HG02759 (cell line): ENCODE measurements at regions not wholly inside any gene's neighbourhood (a gene's known extent, or its start where the extent isn't known, plus 50 kb on each side); places are given as distances from the start of the nearest gene placed in this dataset.

Experiments used
- ATAC-seq: cut with Tn5 transposase; IDR thresholded peaks from one replicate; pipeline ENCODE4 v1.9.1; 2021; ENCODE audit warnings: mild to moderate bottlenecking, moderate library complexity; ENCODE audit not compliant: unreplicated experiment

GRCh38 chr9:3054017-3054586 is 210.2 kb upstream of the PUM3 start:
- ATAC-seq, result no peak

DNA sequence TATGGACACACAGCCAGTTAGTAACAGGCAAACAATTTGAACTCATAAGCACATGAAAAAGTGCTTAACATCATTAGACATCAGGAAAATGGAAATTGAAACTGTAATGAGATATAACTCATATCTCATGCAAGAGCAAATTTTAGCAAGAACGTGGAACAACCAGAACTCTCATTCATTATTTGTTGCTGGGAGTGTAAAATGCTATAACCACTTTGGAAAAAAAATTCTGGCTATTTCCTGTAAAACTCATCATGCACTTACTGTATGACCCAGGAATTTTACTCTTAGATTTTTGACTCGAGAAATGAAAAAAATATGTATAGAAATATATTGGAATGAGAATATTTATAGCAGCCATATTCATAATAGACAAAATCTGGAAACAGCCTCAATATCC is 205.7 kb upstream of the PUM3 start:
- no peak for ATAC-seq

DNA sequence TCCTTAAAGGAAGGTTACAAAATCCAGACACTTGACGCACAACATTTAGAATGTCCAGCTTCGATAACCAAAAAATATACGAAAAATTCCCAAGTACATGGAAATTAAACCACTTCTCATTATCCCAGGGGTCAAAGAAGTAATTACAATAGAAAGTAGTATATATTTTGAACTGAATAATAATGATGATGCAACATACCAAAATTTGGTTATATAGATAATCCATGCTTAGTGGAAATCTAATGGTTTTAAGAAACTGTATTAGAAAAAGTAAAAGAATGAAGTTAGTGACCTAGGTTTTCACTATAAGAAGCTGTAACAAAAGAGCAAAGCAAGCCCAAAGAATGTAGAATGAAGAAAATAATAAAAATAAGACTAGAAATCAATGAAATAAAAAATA is 204.0 kb upstream of the PUM3 start:
- no peak for ATAC-seq

DNA sequence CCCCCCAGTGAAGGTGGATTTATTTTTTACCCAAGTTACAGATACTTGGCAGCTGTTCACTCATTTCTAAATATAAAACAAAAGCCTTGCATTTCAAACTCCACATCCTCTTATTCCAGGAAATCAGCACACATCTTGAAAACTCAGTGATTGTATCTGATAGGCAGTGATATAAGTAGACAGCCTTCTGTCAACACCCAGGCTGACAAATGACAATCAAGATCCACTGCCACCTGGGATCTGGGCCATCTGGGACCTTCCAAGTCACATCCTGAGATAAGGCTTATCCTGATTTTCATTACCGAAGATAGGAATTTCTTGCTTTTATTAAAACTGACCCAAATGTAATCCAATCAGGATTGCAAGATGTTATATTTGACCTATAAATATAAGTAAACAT is 201.3 kb upstream of the PUM3 start:
- no peak for ATAC-seq

DNA sequence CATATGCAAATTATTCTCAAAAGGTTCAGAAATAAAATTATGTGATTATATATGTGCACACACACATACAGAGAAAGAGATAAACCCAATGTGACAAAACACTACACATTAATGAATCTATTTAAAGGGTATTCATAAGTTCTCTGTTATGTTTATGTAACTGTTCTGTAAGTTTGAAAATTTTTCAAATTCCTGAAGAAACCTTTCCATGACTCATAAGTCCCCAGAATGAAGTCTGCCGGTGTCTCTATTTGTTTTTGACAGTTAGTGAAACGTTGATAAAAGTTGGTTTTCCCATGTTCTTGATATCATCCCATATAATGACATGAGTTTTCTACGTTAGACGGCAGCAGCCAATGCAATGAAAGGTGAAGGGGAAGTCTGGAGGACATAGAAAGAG is 199.5 kb upstream of the PUM3 start:
- no peak for ATAC-seq

GRCh38 chr9:3040761-3041160 is 196.9 kb upstream of the PUM3 start:
- no peak for ATAC-seq

GRCh38 chr9:3036333-3036700 is 192.4 kb upstream of the PUM3 start:
- ATAC-seq, result no peak

DNA sequence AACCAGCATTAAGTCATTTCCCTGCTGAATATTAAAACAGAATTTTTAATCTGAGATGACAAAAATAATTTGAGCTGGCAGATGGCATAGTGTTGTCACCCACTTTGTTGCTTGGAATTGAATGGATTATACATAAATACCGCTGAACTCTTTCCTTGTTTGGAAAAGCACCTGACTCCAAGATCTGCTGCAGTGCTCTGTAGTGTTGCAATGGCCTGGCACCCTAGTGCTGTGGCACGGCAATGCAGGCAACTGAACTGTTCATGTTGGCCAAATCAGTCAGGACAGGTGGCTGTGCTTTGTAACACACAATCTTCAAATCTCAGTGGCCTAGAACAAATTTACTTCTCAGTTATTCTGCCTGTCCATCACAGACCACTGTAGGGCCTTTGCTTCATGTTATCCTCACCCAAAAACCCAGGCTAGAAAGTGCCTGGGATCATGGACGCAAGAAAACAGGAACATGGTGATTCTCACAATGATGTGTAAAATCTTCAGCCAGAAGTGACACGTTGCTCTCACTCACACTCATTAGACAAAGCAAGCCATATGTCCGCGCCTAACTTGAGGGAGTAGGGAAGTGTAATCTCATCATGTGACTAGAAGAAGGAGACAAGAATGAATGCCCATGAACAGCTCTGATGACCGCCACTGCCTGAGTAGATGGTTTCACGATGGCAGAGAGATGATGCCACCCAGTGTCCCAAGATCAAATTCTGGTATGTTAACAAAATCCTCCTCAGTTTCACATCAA is 191.9 kb upstream of the PUM3 start:
- ATAC-seq, result no peak

DNA sequence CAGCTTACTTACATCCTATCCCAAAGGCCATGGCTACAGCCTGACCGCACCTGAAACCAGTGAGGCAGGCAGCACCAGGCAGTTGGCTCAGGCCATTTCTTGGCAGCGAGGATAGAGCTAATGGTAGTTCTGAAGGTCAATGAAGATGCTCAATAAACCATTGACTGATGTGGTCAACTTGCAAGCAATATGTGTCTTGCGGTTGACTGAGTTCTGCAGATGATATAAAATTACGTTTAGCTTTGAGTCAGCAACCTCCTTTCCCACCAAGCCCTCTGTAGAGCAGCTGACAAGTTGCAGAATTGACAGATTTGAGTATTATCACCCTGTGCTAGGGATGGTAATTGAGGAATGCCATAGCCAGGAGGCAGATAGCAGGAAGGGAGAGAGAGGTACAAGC is 189.0 kb upstream of the PUM3 start:
- peak; percentile 69 for ATAC-seq

DNA sequence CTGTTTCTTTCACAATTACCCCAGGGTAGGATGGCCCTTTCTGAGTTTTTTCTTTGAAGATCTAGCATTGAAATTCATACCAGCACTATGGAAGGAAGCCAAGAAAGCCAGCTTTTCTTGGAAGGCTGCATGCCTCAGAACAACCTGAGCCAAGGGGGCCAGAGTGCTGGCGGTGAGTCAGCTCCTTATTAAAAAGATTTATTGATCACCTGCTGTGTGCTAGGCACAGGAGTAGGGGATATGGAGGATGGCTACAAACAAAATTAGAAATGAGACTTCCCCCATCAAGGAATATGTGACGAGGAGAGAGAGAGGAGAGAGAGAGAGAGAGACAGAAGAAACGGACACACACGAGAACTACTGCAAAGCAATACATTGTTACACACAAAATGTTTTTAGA is 184.6 kb upstream of the PUM3 start:
- ATAC-seq, result no peak

DNA sequence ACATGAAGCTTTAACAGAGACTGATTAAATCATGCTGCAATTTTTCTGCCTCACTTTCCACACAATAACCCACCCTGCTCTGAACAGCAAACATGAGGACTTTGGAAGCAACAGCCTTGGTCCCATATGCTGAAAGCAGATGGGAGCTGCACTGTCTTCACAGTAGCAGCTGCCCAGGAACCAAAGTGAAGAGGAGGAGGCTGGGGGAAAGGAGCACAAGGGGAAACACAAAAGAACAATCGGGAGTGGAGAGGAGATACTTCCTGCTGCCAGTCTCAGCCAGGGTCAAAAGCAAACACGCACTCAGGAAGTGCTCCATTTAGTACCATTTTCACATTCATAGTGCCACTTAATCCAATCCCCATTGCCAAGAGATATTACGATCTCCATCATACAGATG is 183.3 kb upstream of the PUM3 start:
- ATAC-seq, result no peak

DNA sequence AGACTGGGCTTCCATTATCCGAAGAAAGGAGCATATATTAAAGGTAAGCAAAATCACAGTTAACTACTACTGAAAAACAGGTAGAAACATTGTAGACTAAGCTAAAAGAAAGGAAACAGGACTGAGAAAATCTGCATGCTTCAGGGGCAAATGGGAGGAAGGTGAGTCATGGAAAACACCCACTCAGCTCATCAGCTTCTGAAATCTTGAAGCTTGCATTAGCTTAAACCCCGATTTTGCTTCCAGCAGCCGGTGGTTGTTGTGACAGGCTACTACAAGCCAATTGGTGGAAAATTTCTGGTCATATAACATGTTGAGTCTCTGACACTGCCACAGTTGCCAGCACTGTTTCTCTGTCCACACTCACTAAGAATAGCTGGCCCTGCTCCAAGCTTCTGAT is 179.6 kb upstream of the PUM3 start:
- no peak for ATAC-seq

DNA sequence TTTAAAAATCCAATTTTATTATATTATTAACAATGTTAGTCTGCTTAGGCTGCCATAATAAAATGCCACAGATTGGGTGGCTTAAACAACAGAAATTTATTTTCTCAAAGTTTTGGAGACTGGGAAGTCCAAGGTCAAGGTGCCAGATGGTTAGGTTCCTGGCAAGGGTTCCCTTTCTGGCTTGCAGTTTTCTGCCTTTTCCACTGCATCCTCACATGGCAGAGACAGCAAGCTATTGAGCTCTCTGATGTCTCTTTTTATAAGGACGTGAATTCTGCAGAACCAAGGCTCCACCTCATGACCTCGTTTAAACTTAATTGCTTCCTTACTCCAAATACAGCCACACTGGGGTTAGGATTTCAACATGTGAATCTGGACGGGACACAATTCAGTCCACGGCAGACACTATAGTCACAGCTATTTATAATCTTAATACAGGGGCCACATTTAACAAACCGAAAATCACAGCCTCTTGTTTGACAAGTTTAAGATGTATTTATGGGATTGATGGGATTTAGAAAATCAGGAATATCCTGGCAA is 174.9 kb upstream of the PUM3 start:
- ATAC-seq, result no peak

DNA sequence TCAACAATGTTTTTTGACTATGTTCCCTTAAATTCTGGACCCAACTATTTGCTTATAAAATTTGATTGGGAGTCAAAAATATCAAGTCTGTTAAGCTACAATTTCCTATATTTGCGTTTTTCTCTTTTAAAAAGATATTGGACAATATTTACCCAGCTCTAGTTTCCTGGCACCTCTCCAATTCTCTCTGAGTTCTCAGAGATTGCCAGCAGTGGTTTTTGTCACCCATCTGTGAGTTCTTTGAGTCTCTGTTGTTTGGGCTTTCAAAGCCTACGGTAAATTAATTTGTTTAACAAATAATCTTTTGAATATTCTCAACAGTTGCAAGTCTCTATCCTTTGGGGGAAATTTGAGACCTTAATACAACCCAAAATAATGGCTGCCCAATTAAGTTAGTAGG is 174.2 kb upstream of the PUM3 start:
- ATAC-seq, result no peak

- no peak for ATAC-seq
Observed at GRCh38 chr9:3014178-3014577, 170.3 kb upstream of the PUM3 start.

DNA sequence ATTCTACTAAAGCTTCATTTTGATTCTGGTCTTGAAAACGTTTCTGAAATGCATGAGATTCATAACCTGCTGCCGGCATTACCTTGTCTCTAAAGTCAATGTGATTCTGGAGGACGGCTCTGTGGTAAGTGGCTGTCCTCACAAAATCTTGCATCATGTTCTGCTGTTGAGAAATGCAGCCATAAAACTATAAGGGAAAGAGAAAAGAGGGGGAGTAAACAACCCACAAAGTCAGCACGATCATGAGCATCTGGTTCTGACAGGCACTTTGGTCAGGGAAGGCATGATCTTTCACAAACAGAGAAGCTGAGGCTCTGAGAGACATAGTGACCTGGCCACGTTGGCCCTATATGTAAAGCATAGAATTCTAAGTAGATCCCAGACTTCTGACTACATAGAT is 168.9 kb upstream of the PUM3 start:
- ATAC-seq, result no peak

- no peak for ATAC-seq
Observed at GRCh38 chr9:3012245-3012644, 168.3 kb upstream of the PUM3 start.

GRCh38 chr9:3008091-3008490 is 164.2 kb upstream of the PUM3 start:
- no peak for ATAC-seq

DNA sequence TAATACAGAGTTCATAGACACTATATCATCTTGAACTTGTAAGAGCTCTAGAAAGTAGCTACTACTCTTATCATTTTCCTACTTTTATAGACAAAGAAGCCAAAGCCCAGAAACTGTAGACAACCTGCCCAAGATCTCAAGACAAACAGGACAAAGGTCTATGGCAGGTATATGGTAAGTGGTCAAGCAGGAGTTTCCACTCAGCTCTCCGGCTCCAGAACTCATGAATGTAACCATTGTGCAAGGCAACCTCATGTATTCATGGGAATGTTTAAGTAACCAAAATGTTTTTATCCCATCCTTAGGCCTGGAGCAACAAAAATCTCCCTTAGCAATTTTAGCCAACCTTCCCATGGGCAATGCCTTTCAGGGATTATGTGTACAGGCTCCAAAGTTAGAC is 163.4 kb upstream of the PUM3 start:
- no peak for ATAC-seq

DNA sequence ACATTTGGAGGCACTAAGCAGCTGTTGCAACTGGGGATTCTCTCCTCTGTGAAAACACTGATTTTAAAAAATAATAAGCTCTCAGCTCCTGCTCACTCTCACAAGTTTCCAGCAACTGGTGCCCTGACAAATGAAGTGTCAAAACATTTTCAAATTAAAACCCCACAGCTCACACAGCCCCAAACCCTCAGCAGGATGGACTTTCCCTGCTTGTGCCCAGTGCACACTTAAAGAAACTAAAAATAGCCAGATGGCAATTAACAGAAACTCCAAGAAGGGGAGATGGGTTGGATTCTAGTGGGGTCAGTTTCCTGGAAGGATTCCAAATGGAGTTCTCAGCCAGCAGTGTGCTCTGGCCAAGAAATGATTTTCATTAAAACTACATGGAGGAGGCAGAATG is 163.0 kb upstream of the PUM3 start:
- ATAC-seq, result no peak

- no peak for ATAC-seq
Observed at GRCh38 chr9:3004572-3004971, 160.7 kb upstream of the PUM3 start.

- no peak for ATAC-seq
Observed at GRCh38 chr9:3001311-3001710, 157.4 kb upstream of the PUM3 start.

DNA sequence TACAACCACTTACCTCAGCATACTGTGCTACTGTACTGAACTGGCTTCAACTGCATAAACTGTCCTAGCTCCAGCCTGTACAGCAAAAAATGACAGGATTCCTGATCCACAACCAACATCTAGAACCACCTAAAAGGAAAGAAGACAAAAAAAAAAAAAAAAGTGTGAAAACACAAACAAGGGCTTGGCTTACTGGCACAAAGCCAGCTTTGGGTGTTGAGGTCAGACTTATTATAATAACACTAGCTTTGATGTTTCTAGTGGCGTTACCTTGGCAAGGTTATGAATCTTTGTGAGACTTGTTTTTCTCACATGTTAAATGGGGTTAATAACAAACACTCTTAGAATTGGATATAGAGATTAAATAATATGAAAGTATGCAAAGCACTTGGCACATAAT is 148.5 kb upstream of the PUM3 start:
- no peak for ATAC-seq
